GM12878 (cell line): ENCODE measurements at regions not wholly inside any gene's neighbourhood (a gene's known extent, or its start where the extent isn't known, plus 50 kb on each side); places are given as distances from the start of the nearest gene placed in this dataset.

ENCODE experiments used
- EP300 ChIP-seq, 2 experiments: fragments of 150-350 bp in 1 of 2; IDR thresholded peaks; 2 replicates each; pipeline ENCODE4 v1.6.1; 2011 to 2012; ENCODE audit warnings: low read depth in 2 of 2, low read length in 2 of 2, borderline replicate concordance in 1 of 2, improper control_type of control experiment in 1 of 2, inconsistent platforms in 1 of 2; ENCODE audit not compliant: control insufficient read depth in 1 of 2
- MYC ChIP-seq: IDR thresholded peaks from 2 replicates; pipeline ENCODE4 v1.6.1; 2011; ENCODE audit warnings: mild to moderate bottlenecking, low read length, moderate library complexity, inconsistent platforms; ENCODE audit not compliant: insufficient read depth, insufficient replicate concordance, insufficient read length, severe bottlenecking
- TCF7 ChIP-seq: IDR thresholded peaks from 2 replicates; pipeline ENCODE4 v1.6.1; 2014; ENCODE audit warnings: antibody characterized with exemption, borderline replicate concordance
- ZNF274 ChIP-seq: IDR thresholded peaks from one replicate; pipeline ENCODE4 v1.8.0; 2011; ENCODE audit not compliant: insufficient read length, insufficient read depth
- TF ChIP-seq, protein P1 (sequence below): fragments of 450-650 bp; IDR thresholded peaks from 2 replicates; pipeline ENCODE4 v1.6.1; 2017; ENCODE audit warnings: borderline replicate concordance

DNA sequence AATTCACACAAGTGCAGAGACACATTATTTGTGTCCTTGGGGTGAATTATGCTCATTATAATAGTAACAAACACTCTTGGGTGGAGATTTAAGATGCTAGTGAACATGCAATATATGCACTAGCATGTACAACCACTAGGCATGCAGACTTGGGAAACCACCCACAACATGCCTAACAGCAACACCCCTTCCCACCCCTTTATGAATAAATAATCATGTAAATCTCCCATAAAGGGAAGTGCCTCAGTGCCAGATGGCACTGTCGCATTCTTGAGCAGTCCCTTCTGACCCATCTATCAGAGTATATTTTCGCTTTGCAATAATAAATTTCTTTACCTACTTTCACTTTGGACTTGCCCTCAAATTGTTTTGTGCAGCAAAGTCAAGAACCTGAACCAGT is 1362.2 kb downstream of the OLFM4 start:
- no peak for TF ChIP-seq EP300 (IDR thresholded peaks at IDR 0.05; ENCODE audit: borderline replicate concordance in 1 of 2, control insufficient read depth in 1 of 2, low read depth in 2 of 2, low read length in 2 of 2)
- no peak for TF ChIP-seq TCF7
- no peak for TF ChIP-seq ZNF274
- TF ChIP-seq MYC = no peak
- TF ChIP-seq, protein P1, sequence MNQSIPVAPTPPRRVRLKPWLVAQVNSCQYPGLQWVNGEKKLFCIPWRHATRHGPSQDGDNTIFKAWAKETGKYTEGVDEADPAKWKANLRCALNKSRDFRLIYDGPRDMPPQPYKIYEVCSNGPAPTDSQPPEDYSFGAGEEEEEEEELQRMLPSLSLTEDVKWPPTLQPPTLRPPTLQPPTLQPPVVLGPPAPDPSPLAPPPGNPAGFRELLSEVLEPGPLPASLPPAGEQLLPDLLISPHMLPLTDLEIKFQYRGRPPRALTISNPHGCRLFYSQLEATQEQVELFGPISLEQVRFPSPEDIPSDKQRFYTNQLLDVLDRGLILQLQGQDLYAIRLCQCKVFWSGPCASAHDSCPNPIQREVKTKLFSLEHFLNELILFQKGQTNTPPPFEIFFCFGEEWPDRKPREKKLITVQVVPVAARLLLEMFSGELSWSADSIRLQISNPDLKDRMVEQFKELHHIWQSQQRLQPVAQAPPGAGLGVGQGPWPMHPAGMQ = no peak
